ENCODE measurements at regions not wholly inside any gene's neighbourhood (a gene's known extent, or its start where the extent isn't known, plus 50 kb on each side); places are given as distances from the start of the nearest gene placed in this dataset.

DNA sequence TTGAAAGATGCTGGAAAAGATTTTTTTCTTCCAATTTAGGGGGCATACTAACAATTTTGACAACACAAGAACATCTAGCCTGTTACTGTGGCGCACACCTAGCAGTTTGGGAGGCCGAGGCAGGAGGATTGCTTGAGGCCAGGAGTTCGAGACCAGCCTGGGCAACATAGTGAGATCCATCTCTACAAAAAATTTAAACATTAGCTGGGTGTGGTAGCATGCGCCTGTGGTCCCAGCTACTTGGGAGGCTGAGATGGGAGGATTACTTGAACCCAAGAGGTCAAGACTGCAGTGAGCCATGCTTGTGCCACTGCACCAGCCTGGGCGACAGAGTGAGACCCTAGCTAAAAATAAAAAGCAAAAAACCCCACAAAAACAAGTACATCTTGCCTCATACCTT is 168.8 kb downstream of the TANC2 start:
- no peak for DNase-seq

DNA sequence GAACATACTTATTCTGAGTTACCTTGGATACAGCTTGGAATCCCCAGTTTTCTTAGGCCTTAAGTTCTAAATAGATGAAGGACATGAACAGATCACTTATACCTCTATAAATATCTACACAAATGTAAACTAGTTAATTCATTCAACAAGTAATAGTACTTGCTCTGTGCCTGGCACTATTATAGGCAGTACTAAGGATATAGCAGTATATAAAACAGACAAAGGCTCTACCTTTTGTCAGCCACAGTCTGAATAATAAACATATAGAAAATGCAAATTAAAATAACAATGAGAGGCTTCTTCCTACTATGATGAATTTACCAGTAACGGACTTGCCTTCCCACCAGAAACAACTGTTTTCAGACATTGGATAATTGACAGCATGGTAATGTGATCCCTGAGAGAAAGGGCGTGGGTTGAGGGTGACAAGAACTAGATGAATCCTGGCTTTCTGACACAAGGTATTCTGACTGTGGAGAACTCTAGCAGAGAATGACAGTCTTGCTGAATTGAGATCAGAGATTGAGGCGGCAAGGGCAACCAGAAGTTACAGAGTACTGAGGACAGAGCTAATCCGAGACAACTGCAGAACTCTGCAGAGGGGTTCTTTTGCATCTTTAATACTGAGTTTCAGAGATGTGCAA is 170.5 kb downstream of the TANC2 start:
- DNase-seq = no peak

DNA sequence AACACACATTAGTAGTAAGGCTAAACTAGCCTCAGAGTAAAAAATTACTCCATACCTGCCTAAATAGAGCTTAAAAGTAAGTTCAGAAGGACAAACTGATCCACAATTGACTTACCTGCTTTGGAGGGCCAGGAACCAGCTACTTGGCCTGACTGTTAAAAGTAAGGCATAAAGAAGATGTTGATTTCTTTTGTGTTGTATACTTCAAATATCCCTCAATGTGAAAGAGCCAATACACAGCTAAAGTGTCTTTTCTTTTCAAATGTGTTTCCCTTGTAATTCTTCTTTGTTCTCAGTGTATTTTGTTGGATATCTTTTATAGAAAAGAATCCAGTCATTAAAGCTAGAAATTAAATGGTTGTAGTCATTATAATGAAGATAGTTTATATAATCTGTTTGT is 171.1 kb downstream of the TANC2 start:
- no peak for DNase-seq

- DNase-seq = no peak
These were observed 172.7 kb downstream of the TANC2 start for GRCh38 chr17:63138713-63139112.

- DNase-seq = no peak
These were observed 173.3 kb downstream of the TANC2 start for GRCh38 chr17:63139356-63139755.

GRCh38 chr17:63140255-63140654 is 174.2 kb downstream of the TANC2 start:
- DNase-seq = peak; percentile 16

- no peak for DNase-seq
These were observed 176.8 kb downstream of the TANC2 start for GRCh38 chr17:63142836-63143235.

DNA sequence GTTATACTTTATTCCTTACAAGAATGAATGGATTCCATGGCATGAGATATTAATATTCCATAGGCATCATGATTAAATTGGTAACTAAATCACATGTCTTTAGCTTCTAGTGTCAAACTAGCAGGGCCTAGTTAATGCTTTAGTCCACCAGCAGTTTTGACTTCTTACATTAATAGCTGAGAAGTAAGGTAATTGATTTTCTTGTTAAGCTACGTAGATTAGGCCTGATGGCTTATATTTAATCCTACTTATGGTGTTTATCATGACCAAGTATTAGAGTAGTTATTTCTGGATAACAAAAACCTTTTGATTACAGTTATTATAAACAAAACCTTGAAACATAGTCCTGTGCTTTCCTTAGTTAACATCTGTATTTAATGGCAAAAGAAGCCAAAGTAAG is 184.5 kb downstream of the TANC2 start:
- DNase-seq = no peak

GRCh38 chr17:63150994-63151464 is 185.0 kb downstream of the TANC2 start:
- no peak for DNase-seq

GRCh38 chr17:63151941-63152523 is 186.0 kb downstream of the TANC2 start:
- DNase-seq = no peak

- DNase-seq = no peak
These were observed 187.5 kb downstream of the TANC2 start for GRCh38 chr17:63153488-63153887.

GRCh38 chr17:63154586-63155244 is 188.7 kb downstream of the TANC2 start:
- no peak for DNase-seq

DNA sequence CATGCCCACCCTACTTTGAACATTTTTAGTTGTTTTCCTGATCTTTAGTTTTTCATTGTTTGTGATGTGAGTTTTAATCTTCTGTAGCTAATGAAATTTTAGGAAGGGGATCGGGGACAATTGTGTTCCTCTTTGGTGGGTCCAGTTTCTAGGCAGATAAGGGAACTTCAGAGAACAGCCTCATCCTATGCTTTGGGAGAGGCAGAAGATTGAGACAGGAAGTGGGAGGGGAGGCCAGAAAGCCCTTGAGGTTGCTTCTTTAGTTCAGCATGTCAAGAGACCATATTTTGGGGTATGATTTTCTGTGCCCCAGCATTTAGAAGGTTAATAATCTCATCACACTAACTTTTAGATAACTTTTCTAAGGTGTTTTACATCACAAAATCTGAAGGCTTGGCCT is 191.0 kb downstream of the TANC2 start:
- no peak for DNase-seq

DNA sequence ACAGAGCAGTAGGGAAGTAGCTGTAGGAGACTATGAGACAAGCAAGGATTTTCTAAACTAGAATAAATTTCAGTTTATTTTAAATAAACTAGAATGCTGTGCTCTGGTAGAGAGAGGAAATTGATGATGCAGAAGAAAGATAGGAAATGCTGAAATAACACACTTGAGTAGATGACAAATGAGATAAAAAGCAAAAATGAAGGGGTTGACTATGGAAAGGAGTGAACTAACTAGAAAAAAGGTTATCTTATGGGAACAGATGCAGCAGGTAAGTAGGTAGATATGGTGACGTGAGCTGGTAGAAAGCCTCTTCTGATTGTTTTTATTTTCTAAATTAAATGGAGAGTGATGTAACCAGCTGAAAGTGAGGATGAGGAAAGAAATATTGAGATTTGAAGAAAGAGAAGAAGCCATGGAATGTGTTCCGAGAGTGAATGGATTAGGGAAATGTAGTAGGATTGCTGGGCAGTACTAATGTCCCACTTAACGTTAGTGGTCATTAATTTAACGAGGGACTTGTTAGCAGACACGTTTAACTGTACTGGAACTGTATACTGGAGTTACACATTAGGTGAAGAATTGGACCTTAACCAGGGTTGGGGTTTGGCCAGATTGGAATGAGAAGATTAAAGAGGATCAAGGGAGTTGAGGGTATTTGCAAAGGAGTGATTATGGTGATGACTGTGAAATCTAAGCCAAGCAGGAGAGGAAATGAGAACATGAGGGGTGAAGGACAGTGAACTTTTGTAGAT is 196.5 kb downstream of the TANC2 start:
- DNase-seq = peak; percentile 41

DNA sequence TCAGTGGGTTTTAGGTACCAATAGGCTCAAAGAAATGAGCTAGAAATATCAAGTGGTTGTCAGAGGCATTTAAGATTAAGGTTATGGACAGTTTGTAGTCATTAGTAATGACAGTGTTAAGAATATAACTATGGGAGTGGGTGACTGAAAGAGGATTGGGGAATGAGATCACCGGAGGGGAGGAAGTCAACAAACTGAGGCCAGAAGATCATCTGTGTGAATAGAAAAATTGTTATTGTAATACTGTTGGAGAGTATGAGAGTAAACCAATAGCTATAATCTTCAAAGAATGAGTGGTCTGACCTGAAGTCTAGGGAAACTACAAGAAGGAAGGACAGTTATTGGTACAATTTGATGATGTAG is 197.1 kb downstream of the TANC2 start:
- DNase-seq = peak; percentile 23

DNA sequence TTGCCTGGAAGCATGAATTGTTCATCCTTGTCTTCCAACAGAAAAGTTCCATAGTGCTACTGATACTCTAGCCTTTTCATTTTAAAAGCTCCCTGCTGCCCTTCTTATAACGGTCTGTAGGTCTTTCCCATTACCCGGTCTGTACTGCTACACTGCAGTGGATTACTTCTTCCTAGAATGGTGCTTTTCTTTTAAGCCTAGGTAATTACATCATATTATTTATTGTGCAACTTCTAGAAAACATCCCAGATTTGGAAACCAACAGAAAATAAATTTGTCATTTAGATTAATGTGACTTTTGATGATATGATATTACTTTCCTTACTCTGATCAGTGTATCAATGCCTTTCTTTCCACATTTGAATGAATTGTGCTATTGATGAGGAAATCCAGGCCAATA is 199.4 kb downstream of the TANC2 start:
- no peak for DNase-seq

DNA sequence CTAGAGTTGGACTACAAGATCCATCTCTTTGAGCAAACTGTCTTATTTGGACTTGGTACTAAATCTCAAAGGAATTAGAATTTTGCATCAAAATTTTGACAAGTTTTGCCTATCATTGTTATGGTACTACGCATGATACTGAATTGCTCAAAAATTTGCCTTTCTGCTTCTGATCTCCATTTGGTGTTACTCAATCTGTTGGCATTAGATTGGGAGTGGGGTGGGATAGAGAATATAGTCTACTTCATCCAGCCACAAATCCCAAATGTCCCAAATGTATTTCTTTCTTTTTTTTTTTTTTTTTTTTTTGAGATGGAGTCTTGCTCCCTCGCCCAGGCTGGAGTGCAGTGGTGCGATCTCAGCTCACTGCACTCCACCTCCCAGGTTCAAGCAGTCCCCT is 204.8 kb downstream of the TANC2 start:
- no peak for DNase-seq

GRCh38 chr17:63171428-63172393 is 205.7 kb downstream of the TANC2 start:
- DNase-seq = no peak

DNA sequence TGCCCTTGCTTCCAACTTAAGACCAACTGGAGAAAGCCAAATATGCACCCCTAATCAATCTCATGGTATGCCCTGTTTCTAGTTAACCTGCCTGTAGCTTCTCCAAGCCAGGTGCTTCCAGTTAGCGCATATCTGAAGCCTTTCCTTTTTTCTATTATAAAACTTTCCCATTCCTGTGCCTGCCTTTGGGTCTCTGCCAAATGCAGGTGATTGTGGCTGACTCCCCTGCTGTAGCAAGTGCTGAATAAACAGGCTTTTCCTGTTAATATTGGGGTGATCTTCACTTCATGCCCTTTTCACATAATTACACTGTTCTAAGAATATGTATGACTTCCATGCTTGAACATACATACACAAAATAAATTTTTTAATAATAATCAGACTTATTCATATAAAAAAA is 207.4 kb downstream of the TANC2 start:
- DNase-seq = no peak

- no peak for DNase-seq
These were observed 207.9 kb downstream of the TANC2 start for GRCh38 chr17:63173903-63174302.

- no peak for DNase-seq
These were observed 212.5 kb downstream of the TANC2 start for GRCh38 chr17:63178530-63178929.

DNA sequence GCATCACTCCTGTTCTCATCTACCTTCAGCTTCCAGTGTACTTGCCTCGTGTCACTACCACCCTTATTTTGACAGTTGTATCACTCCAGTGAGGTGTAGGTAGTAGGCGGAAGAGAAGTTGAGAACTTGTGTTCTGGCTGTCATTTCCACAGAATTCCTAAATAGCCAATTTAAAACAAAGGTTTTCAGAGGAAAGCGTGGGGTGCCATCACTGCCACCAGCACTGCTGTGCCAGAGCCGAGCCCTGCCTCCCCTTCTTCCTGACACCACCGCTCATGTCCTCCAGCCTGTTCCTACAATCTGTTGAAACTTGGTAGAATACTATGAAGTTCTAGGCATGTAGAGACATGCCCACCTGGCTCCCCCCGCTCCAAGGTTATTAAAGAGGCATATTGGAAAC is 215.8 kb downstream of the TANC2 start:
- no peak for DNase-seq
